HCT116 (cell line): ENCODE measurements at regions not wholly inside any gene's neighbourhood (a gene's known extent, or its start where the extent isn't known, plus 50 kb on each side); places are given as distances from the start of the nearest gene placed in this dataset.

ENCODE experiments used
- CBX3 ChIP-seq: IDR thresholded peaks from 2 replicates; pipeline ENCODE4 v1.6.1; 2012; ENCODE audit warnings: low read depth
- CEBPB ChIP-seq: IDR thresholded peaks from 2 replicates; pipeline ENCODE4 v1.6.1; 2012; ENCODE audit warnings: low read depth
- EZH2 ChIP-seq: fragments of 200-600 bp; sonication (generic); IDR thresholded peaks from 2 replicates; pipeline ENCODE4 v1.6.1; 2017; ENCODE audit warnings: antibody characterized with exemption, mixed run types
- EZH2phosphoT487 ChIP-seq: fragments of 200-600 bp; IDR thresholded peaks from 2 replicates; pipeline ENCODE4 v1.6.1; 2018; ENCODE audit warnings: antibody characterized with exemption, borderline replicate concordance
- JUND ChIP-seq: IDR thresholded peaks from 2 replicates; pipeline ENCODE4 v1.6.1; 2012
- POLR2A ChIP-seq: IDR thresholded peaks from 2 replicates; pipeline ENCODE4 v1.7.0; 2011; ENCODE audit warnings: borderline replicate concordance; ENCODE audit not compliant: insufficient read depth, insufficient read length; ENCODE audit errors: extremely low read depth
- POLR2AphosphoS5 ChIP-seq: IDR thresholded peaks from 2 replicates; pipeline ENCODE4 v1.6.1; 2011; ENCODE audit warnings: mild to moderate bottlenecking, low read depth, low read length, moderate library complexity
- RAD21 ChIP-seq: IDR thresholded peaks from 2 replicates; pipeline ENCODE4 v1.6.1; 2012; ENCODE audit warnings: low read depth, mild to moderate bottlenecking
- SP1 ChIP-seq: IDR thresholded peaks from 2 replicates; pipeline ENCODE4 v1.6.1; 2012; ENCODE audit warnings: low read depth
- ZNF274 ChIP-seq: fragments of 200-500 bp; sonication (Bioruptor generic); IDR thresholded peaks from 2 replicates; pipeline ENCODE4 v1.6.1; 2014; ENCODE audit warnings: mild to moderate bottlenecking, low read depth, low read length, inconsistent platforms
- TF ChIP-seq, protein P1 (sequence below): IDR thresholded peaks from 2 replicates; pipeline ENCODE4 v1.6.1; 2012; ENCODE audit warnings: low read depth
- TF ChIP-seq, protein P2 (sequence below), 3 experiments: fragments of 200-600 bp in 1 of 3; sonication (generic) in 1 of 3; IDR thresholded peaks in 2 of 3; conservative IDR thresholded peaks in 1 of 3; 2 replicates each; pipeline ENCODE4 v1.5.1; 2012 to 2017; ENCODE audit warnings: low read depth in 2 of 3, low read length in 2 of 3, antibody characterized with exemption in 1 of 3, borderline replicate concordance in 1 of 3, control low read depth in 1 of 3, mild to moderate bottlenecking in 1 of 3, mixed read lengths in 1 of 3, mixed run types in 1 of 3, moderate library complexity in 1 of 3; ENCODE audit not compliant: insufficient read depth in 1 of 3
- TF ChIP-seq, protein P3 (sequence below): IDR thresholded peaks from 2 replicates; pipeline ENCODE4 v1.6.1; 2012

DNA sequence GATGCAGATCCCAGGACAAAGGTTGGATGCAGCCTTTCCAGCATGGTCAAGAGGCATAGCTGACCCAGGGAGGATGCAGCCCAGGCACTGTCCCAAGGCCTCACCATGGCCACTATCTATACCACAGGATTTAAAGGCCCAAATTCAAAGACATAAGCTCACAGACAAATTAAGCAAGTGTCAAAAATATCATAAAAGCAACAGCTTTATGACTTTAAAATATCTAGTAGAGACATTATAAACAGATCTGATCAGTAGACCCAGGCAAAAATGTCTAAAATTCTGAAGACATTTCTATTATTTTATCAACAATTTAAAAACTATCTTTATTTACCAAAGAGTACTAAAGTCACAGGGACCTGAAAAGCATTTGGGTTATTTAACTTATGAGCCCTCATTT is 373.5 kb downstream of the CDC5L start:
- TF ChIP-seq, protein P1, sequence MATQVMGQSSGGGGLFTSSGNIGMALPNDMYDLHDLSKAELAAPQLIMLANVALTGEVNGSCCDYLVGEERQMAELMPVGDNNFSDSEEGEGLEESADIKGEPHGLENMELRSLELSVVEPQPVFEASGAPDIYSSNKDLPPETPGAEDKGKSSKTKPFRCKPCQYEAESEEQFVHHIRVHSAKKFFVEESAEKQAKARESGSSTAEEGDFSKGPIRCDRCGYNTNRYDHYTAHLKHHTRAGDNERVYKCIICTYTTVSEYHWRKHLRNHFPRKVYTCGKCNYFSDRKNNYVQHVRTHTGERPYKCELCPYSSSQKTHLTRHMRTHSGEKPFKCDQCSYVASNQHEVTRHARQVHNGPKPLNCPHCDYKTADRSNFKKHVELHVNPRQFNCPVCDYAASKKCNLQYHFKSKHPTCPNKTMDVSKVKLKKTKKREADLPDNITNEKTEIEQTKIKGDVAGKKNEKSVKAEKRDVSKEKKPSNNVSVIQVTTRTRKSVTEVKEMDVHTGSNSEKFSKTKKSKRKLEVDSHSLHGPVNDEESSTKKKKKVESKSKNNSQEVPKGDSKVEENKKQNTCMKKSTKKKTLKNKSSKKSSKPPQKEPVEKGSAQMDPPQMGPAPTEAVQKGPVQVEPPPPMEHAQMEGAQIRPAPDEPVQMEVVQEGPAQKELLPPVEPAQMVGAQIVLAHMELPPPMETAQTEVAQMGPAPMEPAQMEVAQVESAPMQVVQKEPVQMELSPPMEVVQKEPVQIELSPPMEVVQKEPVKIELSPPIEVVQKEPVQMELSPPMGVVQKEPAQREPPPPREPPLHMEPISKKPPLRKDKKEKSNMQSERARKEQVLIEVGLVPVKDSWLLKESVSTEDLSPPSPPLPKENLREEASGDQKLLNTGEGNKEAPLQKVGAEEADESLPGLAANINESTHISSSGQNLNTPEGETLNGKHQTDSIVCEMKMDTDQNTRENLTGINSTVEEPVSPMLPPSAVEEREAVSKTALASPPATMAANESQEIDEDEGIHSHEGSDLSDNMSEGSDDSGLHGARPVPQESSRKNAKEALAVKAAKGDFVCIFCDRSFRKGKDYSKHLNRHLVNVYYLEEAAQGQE: no peak
- TF ChIP-seq, protein P2, sequence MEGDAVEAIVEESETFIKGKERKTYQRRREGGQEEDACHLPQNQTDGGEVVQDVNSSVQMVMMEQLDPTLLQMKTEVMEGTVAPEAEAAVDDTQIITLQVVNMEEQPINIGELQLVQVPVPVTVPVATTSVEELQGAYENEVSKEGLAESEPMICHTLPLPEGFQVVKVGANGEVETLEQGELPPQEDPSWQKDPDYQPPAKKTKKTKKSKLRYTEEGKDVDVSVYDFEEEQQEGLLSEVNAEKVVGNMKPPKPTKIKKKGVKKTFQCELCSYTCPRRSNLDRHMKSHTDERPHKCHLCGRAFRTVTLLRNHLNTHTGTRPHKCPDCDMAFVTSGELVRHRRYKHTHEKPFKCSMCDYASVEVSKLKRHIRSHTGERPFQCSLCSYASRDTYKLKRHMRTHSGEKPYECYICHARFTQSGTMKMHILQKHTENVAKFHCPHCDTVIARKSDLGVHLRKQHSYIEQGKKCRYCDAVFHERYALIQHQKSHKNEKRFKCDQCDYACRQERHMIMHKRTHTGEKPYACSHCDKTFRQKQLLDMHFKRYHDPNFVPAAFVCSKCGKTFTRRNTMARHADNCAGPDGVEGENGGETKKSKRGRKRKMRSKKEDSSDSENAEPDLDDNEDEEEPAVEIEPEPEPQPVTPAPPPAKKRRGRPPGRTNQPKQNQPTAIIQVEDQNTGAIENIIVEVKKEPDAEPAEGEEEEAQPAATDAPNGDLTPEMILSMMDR (IDR thresholded peaks at IDR 0.05 in 2 of 3, conservative IDR thresholded peaks at IDR 0.05 in 1 of 3; ENCODE audit: borderline replicate concordance in 1 of 3, insufficient read depth in 1 of 3, low read depth in 2 of 3, low read length in 2 of 3): no peak
- TF ChIP-seq EZH2 (no peak), POLR2A (no peak), EZH2phosphoT487 (no peak), SP1 (no peak), POLR2AphosphoS5 (no peak), ZNF274 (no peak), CBX3 (no peak), RAD21 (no peak), CEBPB (no peak), JUND (no peak)
- TF ChIP-seq, protein P3, sequence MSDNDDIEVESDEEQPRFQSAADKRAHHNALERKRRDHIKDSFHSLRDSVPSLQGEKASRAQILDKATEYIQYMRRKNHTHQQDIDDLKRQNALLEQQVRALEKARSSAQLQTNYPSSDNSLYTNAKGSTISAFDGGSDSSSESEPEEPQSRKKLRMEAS: no peak
